ENCODE measurements at regions not wholly inside any gene's neighbourhood (a gene's known extent, or its start where the extent isn't known, plus 50 kb on each side); places are given as distances from the start of the nearest gene placed in this dataset.

DNA sequence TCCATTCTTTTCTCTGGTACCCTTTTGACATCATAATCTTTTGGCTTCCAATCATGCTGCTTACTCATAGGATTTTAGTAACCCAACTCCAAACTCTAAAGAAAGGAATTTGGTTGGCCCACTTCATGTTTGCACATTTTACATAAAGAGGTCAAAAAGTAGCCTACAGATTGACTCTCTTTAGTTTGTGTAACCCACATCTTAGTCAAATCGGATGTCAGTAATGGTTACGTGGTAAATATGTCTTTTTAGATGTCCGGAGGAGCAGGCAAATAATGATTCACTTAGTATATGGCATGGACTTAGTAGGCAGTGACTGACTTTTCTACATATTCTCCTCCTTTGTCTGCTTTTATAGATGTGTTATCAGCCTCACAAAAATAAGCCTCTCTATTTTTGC lies 711.6 kb upstream of the FOXG1 start:
- TF ChIP-seq POLR2A (IDR thresholded peaks at IDR 0.05), result no peak
- TF ChIP-seq, protein P1, sequence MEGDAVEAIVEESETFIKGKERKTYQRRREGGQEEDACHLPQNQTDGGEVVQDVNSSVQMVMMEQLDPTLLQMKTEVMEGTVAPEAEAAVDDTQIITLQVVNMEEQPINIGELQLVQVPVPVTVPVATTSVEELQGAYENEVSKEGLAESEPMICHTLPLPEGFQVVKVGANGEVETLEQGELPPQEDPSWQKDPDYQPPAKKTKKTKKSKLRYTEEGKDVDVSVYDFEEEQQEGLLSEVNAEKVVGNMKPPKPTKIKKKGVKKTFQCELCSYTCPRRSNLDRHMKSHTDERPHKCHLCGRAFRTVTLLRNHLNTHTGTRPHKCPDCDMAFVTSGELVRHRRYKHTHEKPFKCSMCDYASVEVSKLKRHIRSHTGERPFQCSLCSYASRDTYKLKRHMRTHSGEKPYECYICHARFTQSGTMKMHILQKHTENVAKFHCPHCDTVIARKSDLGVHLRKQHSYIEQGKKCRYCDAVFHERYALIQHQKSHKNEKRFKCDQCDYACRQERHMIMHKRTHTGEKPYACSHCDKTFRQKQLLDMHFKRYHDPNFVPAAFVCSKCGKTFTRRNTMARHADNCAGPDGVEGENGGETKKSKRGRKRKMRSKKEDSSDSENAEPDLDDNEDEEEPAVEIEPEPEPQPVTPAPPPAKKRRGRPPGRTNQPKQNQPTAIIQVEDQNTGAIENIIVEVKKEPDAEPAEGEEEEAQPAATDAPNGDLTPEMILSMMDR (IDR thresholded peaks at IDR 0.05), result no peak

All from heart left ventricle (tissue), 13 donors.